Pancreas (tissue), 10 donors: ENCODE measurements at regions not wholly inside any gene's neighbourhood (a gene's known extent, or its start where the extent isn't known, plus 50 kb on each side); places are given as distances from the start of the nearest gene placed in this dataset.
"Not testable (repeated sequence)": the region's sequence is repeated elsewhere in the genome, so short reads cannot be mapped to it uniquely, and the experiment has no call there.

Source experiments
- ATAC-seq, 4 donors: fragments of 200-7000 bp; cut with Tn5 transposase; one replicate each; pipeline versions ENCODE4 v1.8.0 to v1.9.1; 2020; ENCODE audit warnings: mild to moderate bottlenecking in 4 of 4, moderate library complexity in 4 of 4
- DNase-seq, 6 donors: peaks; one replicate each; pipeline ENCODE4 v3.0.0-alpha.2; 2020
- FAIRE-seq: peaks from 2 replicates; lab custom pipeline; 2012; peaks lifted over from hg19 to GRCh38; lab: Jason Lieb, UNC
- H3K27ac ChIP-seq, 4 donors: fragments of 200-600 bp; sonication (generic); 1 replicate in 3 of 4; 2 replicates in 1 of 4; pipeline versions ENCODE4 v1.5.0 to v1.8.0; 2020
- H3K27me3 ChIP-seq, 4 donors: fragments of 200-600 bp; one replicate each; pipeline ENCODE4 v1.8.0; 2021
- H3K36me3 ChIP-seq, 3 donors: fragments of 200-600 bp; sonication (generic) in 1 of 3; one replicate each; pipeline versions ENCODE4 v1.5.0 to v1.8.0; 2020 to 2021
- H3K4me1 ChIP-seq, 3 donors: fragments of 200-600 bp; one replicate each; pipeline ENCODE4 v1.8.0; 2021
- H3K4me3 ChIP-seq, 4 donors: fragments of 200-600 bp; sonication (generic) in 2 of 4; one replicate each; pipeline versions ENCODE4 v1.5.0 to v1.8.0; 2020 to 2021
- H3K9me3 ChIP-seq, 4 donors: fragments of 200-600 bp; one replicate each; pipeline ENCODE4 v1.8.0; 2021
- WGBS, 2 donors: extraction: QIAGEN DNeasy Blood & Tissue Kit; methylation state at CpG; one replicate each; pipeline ENCODE4 v1.1.7; 2013; 5-methylcytosine and 5-hydroxymethylcytosine counted together
- intact Hi-C, 3 donors: fragments of 100-400 bp; cut with DNase I; formaldehyde crosslinking; loops; one replicate each; pipeline versions ENCODE4 v1.11.1 to v1.14.2; 2022
- TF ChIP-seq, protein P1 (sequence below), 4 donors: fragments of 200-600 bp; sonication (generic) in 3 of 4; IDR thresholded peaks; one replicate each; pipeline versions ENCODE4 v1.5.0 to v1.8.0; 2021; ENCODE audit warnings: antibody characterized with exemption in 4 of 4
- donor health status: healthy with polysubstance abuse.
- donor health status: DM: no; HTN: no; CAD: no; lungs with moderate emphysema.
- donor health status: DM: no; HTN: no; CAD: no.
- donor health status: control.
- donor health status: control.
- donor health status: Bipolar disorder and iron deficiency.
- donor health status: DM: yes; HTN: yes; CAD: no.
- donor health status: DM: no; HTN: no; CAD: no.
- donor health status: DM: no; HTN: no; CAD: no.
- donor health status: DM: yes; HTN: yes; CAD: no.

DNA sequence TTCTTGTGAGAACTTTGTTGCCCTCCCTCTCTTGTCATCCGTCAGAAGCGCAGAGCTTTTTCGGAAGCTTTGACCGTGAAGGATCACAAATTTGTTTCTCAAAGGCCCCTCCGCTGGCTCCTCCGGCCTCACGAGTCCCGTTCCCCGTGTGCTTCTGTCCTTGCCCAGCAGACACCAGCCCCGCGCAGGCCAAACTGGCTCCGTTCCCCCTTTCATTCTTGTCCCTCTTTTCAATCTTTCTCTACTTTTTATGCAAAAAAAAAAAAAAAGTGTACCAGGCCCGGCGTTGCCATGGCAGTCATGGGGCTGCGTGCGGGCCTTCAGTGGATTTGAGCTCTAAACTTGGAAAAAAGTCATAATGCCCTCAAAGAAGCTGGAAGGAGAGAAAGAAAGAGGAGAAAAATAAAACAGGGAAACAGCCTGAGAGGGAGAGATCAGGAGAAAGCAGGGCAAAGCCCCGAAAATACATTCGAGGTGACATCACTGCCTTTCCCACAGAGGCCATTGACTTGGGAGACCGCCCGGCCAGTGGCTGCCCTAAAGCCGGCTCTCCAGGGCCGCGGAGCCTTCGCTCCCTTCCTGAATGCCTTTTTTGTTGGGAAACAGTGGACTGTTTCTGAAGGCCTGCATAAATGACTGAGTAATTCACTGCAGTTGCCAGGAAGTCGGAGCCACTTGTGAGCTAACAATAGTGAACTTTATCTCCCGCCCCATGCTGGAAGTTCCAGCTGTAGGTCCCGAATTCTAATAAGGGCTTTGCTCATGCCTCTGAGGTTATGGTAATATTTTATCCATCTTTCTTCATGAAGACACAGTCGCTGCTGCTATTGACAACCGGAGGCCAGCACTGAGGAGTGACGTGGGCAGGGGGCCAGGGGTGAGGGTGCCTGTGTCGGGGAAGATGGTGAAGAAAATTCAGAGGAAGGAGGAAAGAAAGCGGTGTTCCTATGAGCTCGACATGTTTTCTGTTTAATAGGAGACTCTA lies 670.9 kb downstream of the QKI start:
- Histone ChIP-seq H3K27ac (peak overlapping the region; percentile 12 to 73 (median 48)), H3K4me3 (no peak overlapping the region)
- TF ChIP-seq, protein P1, sequence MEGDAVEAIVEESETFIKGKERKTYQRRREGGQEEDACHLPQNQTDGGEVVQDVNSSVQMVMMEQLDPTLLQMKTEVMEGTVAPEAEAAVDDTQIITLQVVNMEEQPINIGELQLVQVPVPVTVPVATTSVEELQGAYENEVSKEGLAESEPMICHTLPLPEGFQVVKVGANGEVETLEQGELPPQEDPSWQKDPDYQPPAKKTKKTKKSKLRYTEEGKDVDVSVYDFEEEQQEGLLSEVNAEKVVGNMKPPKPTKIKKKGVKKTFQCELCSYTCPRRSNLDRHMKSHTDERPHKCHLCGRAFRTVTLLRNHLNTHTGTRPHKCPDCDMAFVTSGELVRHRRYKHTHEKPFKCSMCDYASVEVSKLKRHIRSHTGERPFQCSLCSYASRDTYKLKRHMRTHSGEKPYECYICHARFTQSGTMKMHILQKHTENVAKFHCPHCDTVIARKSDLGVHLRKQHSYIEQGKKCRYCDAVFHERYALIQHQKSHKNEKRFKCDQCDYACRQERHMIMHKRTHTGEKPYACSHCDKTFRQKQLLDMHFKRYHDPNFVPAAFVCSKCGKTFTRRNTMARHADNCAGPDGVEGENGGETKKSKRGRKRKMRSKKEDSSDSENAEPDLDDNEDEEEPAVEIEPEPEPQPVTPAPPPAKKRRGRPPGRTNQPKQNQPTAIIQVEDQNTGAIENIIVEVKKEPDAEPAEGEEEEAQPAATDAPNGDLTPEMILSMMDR (IDR thresholded peaks at IDR 0.05): no peak

DNA sequence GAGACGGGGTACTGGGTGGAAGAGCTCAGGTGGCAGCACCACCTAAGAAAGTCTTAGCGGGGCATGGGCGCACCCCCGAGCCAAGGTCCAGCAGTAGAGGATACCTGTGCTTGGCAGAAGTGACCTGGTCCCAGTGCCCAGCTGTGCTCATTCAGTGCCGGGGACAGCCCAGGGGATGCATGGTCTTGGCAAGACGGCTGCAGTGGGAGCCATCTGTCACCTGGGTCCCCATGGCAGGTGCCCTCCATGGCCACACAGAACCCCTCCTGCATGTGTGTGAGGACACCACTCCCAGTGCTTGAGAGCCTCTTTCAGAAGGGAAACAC lies 664.7 kb downstream of the QKI start:
- no peaks in the 10 kb centered on the region for H3K36me3 ChIP-seq
- DNase-seq (no peak), FAIRE-seq (no peak), ATAC-seq (no peak)
- no peaks in the 10 kb centered on the region for H3K27me3 ChIP-seq
- 75 to 89% methylated on average over 6 of the region's 6 CpGs for WGBS, 2 donors
- H3K4me1 ChIP-seq: no peaks in the 10 kb centered on the region
- H3K27ac ChIP-seq: no peak overlapping the region
- no peak overlapping the region for H3K4me3 ChIP-seq
- H3K9me3 ChIP-seq: no peaks in the 10 kb centered on the region
- TF ChIP-seq, protein P1 (IDR thresholded peaks at IDR 0.05): no peak
- intact Hi-C loops: no loop called here

More for the DNA sequence above, 670.9 kb downstream of the QKI start:
- intact Hi-C loops: no loop called here
- no peaks in the 10 kb centered on the region for H3K36me3 ChIP-seq
- H3K27me3 ChIP-seq: peaks cover 0 to 4% (median 0%) of the 10 kb centered on the region in 4 donors
- H3K9me3 ChIP-seq: no peaks in the 10 kb centered on the region
- DNase-seq: peak in 3 of 6 donors; percentile 44 to 56 (median 54)
- H3K4me1 ChIP-seq: no peaks in the 10 kb centered on the region
- 58 to 63% methylated on average over 33 of the region's 33 CpGs for WGBS, 2 donors
- ATAC-seq: peak; percentile 53 to 93 (median 90)
- no peak for FAIRE-seq

DNA sequence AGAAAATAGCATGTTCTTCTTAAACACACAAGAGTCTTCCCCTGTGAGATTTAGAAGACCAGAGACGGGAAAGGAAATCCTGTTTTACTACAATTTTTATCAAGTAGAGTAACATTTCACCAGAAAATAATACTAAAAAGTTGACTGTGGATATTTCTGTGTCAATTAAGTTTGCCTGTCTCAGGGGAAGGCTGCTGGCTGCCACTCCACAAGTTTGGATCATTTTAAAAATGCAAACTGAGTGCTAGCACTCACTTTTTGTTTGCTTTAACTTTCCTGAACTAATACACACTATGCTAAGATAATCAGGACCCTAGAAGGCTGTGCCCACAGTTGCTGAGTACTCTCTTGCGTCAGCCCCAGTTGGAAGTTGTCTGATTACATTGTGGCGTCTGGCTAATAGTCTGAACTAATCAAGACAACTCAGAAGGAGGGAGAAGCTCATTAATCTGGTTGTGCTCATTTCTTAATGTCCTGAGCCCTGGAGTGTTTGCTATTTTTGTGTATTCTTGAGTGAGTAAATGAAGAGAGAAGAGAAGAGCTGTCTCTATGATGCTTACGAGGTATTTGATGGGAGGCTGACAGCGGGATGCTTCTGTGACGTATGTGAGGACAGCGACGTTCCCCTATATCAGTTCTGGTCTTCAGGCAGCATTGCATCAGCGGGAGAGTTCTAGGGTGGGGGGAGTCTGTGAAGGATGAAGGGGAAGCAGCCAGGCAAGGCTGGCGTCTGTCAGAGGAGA lies 664.2 kb downstream of the QKI start:
- intact Hi-C loops: no loop called here
- Histone ChIP-seq H3K27ac (no peak overlapping the region), H3K4me1 (no peaks in the 10 kb centered on the region), H3K4me3 (no peak overlapping the region), H3K36me3 (no peaks in the 10 kb centered on the region), H3K27me3 (no peaks in the 10 kb centered on the region), H3K9me3 (no peaks in the 10 kb centered on the region)
- DNase-seq (no peak), FAIRE-seq (no peak), ATAC-seq (no peak)
- WGBS, 2 donors: 52 to 64% methylated on average over 10 of the region's 10 CpGs
- TF ChIP-seq, protein P1 (IDR thresholded peaks at IDR 0.05): no peak

DNA sequence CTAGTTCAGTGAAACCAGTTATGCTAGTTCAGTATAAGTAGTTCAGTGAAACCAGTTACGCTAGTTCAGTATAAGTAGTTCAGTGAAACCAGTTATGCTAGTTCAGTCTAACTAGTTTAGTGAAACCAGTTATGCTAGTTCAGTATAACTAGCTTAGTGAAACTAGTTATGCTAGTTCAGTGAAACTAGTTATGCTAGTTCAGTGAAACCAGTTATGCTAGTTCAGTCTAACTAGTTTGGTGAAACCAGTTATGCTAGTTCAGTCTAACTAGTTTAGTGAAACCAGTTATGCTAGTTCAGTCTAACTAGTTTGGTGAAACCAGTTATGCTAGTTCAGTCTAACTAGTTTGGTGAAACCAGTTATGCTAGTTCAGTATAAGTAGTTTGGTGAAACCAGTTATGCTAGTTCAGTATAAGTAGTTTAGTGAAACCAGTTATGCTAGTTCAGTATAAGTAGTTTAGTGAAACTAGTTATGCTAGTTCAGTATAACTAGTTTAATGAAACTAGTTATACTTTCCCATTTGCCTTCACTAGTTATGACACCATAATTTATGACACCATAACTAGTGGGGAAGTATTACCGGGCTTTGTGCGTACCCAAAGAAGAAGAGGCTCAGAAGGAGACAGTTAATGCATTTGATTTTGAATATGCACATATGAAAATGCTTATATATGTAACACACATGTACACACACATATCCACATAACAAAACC lies 662.5 kb downstream of the QKI start:
- not testable (repeated sequence) for H3K36me3 ChIP-seq

More for the DNA sequence above, 662.5 kb downstream of the QKI start:
- H3K4me1 ChIP-seq, intact Hi-C loops, H3K4me3 ChIP-seq, H3K27ac ChIP-seq, DNase-seq, FAIRE-seq, H3K27me3 ChIP-seq, H3K9me3 ChIP-seq, ATAC-seq: not testable (repeated sequence)
- 65 to 66% methylated on average over 3 of the region's 3 CpGs for WGBS, 2 donors
